Neural progenitor cell (in vitro differentiated cells): ENCODE measurements at regions not wholly inside any gene's neighbourhood (a gene's known extent, or its start where the extent isn't known, plus 50 kb on each side); places are given as distances from the start of the nearest gene placed in this dataset.

ENCODE experiments used
- EZH2phosphoT487 ChIP-seq: fragments of 200-600 bp; sonication (generic); IDR thresholded peaks from 2 replicates; pipeline ENCODE4 v1.6.1; 2017; ENCODE audit warnings: antibody characterized with exemption
- TF ChIP-seq, protein P1 (sequence below): fragments of 200-600 bp; sonication (generic); IDR thresholded peaks from 2 replicates; pipeline ENCODE4 v1.5.1; 2017; ENCODE audit warnings: antibody characterized with exemption, mild to moderate bottlenecking

DNA sequence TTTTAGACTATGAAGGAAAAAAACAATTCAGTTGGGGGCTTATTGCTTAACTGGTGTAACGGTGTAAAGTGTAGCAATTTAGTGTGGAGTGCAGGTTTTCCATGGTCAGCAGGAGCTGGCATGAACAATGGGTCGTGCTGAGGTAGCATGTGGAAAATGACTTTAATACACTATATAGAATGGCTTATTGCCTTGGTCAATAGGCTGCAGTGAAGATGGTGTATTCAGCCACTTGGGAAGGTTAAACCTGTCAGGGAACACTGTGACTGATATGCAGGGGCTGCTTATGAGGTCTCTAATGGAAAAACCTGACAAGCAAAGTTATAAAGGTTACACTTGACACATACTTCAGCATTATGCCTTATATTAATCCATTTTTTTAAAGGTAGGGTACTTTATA is 764.7 kb upstream of the ARRDC3 start:
- TF ChIP-seq, protein P1, sequence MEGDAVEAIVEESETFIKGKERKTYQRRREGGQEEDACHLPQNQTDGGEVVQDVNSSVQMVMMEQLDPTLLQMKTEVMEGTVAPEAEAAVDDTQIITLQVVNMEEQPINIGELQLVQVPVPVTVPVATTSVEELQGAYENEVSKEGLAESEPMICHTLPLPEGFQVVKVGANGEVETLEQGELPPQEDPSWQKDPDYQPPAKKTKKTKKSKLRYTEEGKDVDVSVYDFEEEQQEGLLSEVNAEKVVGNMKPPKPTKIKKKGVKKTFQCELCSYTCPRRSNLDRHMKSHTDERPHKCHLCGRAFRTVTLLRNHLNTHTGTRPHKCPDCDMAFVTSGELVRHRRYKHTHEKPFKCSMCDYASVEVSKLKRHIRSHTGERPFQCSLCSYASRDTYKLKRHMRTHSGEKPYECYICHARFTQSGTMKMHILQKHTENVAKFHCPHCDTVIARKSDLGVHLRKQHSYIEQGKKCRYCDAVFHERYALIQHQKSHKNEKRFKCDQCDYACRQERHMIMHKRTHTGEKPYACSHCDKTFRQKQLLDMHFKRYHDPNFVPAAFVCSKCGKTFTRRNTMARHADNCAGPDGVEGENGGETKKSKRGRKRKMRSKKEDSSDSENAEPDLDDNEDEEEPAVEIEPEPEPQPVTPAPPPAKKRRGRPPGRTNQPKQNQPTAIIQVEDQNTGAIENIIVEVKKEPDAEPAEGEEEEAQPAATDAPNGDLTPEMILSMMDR: no peak
- no peak for TF ChIP-seq EZH2phosphoT487
